ENCODE measurements at regions not wholly inside any gene's neighbourhood (a gene's known extent, or its start where the extent isn't known, plus 50 kb on each side); places are given as distances from the start of the nearest gene placed in this dataset.
"Not testable (repeated sequence)": the region's sequence is repeated elsewhere in the genome, so short reads cannot be mapped to it uniquely, and the experiment has no call there.

DNA sequence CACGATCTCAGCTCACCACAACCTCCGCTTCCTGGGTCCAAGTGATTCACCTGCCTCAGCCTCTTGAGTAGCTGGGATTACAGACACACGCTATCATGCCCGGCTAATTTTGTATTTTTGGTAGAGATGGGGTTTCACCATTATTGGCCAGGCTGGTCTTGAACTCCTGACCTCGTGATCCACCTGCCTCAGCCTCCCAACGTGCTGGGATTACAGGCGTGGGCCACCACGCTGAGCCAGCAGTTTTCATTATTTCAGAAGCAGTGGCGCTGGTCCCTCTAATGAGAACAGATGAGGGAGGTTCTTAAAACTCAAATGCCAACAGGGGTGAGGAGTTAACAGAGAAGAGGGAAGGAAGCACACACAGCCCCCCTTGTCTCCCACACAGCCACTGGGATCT is 98.7 kb downstream of the PTPRS start:
- H3K4me3 Mint-ChIP-seq; CTCF ChIA-PET; H3K27ac Mint-ChIP-seq; H3K36me3 Mint-ChIP-seq (ENCODE audit: low read depth); DNase-seq; H3K4me1 Mint-ChIP-seq (ENCODE audit: low read depth); intact Hi-C loops (cut with micrococcal nuclease); H3K27me3 Mint-ChIP-seq (ENCODE audit: low read depth); H3K9me3 Mint-ChIP-seq: not testable (repeated sequence)

DNA sequence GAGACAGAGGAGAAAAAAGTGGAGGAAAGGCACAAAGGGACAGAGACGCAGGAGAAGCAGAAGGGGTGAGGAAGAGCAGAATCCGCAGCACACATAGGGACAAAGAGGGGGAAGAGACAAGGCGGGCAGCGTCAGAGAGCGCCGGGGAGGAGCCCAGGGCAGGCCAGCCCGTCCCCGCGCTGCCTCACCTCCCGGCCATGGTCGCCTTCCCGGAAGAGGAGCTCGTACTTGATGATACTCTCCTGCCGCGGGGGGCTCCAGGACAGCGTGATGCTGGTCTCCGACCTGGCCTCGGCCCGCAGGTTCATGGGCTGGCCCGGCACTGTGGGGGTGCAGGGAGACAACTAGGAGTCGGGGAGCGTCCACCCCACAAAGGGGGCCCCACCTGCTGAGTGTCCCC is 100.6 kb downstream of the PTPRS start:
- Mint-ChIP-seq H3K4me1 (ENCODE audit: low read depth) (no peaks in the 10 kb centered on the region), H3K36me3 (ENCODE audit: low read depth) (no peaks in the 10 kb centered on the region), H3K27ac (no peak overlapping the region), H3K9me3 (no peaks in the 10 kb centered on the region), H3K4me3 (no peak overlapping the region), H3K27me3 (ENCODE audit: low read depth) (no peaks in the 10 kb centered on the region)
- intact Hi-C loops (cut with micrococcal nuclease) = no loop called here
- no peak for DNase-seq
- CTCF ChIA-PET = no interaction called here

DNA sequence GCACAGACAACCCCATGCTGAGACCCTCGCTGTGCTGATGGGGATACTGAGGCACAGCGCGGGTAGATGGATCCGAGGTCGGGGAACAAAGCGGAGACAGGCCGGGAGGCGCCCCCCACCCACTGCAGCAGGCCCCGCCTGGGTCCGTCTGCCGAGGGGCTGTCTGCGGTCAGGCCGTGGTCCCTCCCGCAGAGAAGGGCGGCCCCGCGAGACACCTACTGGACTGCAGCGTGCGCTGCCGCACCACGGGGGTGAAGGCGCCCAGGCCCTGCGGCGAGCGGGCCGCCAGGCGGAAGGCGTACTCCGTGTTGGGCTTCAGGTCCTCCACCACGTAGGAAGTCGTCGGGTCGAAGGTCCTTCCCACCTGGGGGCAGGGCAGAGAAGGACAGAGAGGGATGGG is 101.9 kb downstream of the PTPRS start:
- Mint-ChIP-seq H3K4me1 (ENCODE audit: low read depth) (no peaks in the 10 kb centered on the region), H3K27me3 (ENCODE audit: low read depth) (no peaks in the 10 kb centered on the region), H3K36me3 (ENCODE audit: low read depth) (no peaks in the 10 kb centered on the region), H3K27ac (no peak overlapping the region), H3K4me3 (no peak overlapping the region), H3K9me3 (no peaks in the 10 kb centered on the region)
- intact Hi-C loops (cut with micrococcal nuclease) = no loop called here
- CTCF ChIA-PET = no interaction called here
- DNase-seq = no peak

- intact Hi-C loops (cut with micrococcal nuclease) = no loop called here
- Mint-ChIP-seq H3K27ac (no peak overlapping the region), H3K36me3 (ENCODE audit: low read depth) (no peaks in the 10 kb centered on the region), H3K27me3 (ENCODE audit: low read depth) (no peaks in the 10 kb centered on the region), H3K4me1 (ENCODE audit: low read depth) (no peaks in the 10 kb centered on the region), H3K4me3 (no peak overlapping the region), H3K9me3 (no peaks in the 10 kb centered on the region)
- CTCF ChIA-PET = no interaction called here
- no peak for DNase-seq
Observed at GRCh38 chr19:5237939-5238480, 102.6 kb downstream of the PTPRS start.

GRCh38 chr19:5237190-5237780 is 103.3 kb downstream of the PTPRS start:
- CTCF ChIA-PET = no interaction called here
- DNase-seq = no peak
- no peaks in the 10 kb centered on the region for H3K9me3 Mint-ChIP-seq
- H3K27ac Mint-ChIP-seq = no peak overlapping the region
- intact Hi-C loops (cut with micrococcal nuclease) = no loop called here
- no peaks in the 10 kb centered on the region for H3K36me3 Mint-ChIP-seq (ENCODE audit: low read depth)
- H3K4me1 Mint-ChIP-seq (ENCODE audit: low read depth) = no peaks in the 10 kb centered on the region
- no peaks in the 10 kb centered on the region for H3K27me3 Mint-ChIP-seq (ENCODE audit: low read depth)
- H3K4me3 Mint-ChIP-seq = no peak overlapping the region

- CTCF ChIA-PET = no interaction called here
- Mint-ChIP-seq H3K4me3 (no peak overlapping the region), H3K36me3 (ENCODE audit: low read depth) (no peaks in the 10 kb centered on the region), H3K4me1 (ENCODE audit: low read depth) (no peaks in the 10 kb centered on the region), H3K27ac (no peak overlapping the region), H3K27me3 (ENCODE audit: low read depth) (no peaks in the 10 kb centered on the region), H3K9me3 (no peaks in the 10 kb centered on the region)
- intact Hi-C loops (cut with micrococcal nuclease) = no loop called here
- DNase-seq = no peak
Observed at GRCh38 chr19:5235458-5236219, 105.0 kb downstream of the PTPRS start.

DNA sequence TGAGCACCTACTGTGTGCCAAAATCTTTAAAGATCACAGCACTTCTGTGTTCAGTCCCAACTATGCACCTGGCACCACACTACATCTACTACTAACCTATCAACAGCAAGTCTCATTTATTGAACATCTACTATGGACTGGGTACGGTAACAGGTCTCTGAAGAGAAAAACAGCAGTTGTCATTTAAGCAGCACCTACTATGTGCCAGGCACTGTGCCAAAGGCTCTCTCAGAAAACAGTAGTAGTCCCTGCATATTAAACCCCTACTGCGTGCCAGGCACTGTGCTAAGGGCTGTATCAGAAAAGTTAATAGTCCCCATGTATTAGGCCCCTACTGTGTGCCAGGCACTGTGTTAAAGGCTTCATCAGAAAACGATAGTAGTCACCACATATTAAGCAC is 106.2 kb downstream of the PTPRS start:
- Mint-ChIP-seq H3K36me3 (ENCODE audit: low read depth) (no peaks in the 10 kb centered on the region), H3K9me3 (no peaks in the 10 kb centered on the region)

GRCh38 chr19:5232798-5233505 is 107.7 kb downstream of the PTPRS start:
- Mint-ChIP-seq H3K27me3 (ENCODE audit: low read depth) (peaks cover 12% of the 10 kb centered on the region), H3K4me3 (no peak overlapping the region), H3K36me3 (ENCODE audit: low read depth) (no peaks in the 10 kb centered on the region), H3K27ac (no peak overlapping the region), H3K4me1 (ENCODE audit: low read depth) (peaks cover 6% of the 10 kb centered on the region), H3K9me3 (no peaks in the 10 kb centered on the region)
- no peak for DNase-seq
- intact Hi-C loops (cut with micrococcal nuclease) = no loop called here
- CTCF ChIA-PET = no interaction called here

More for the DNA sequence above, 106.2 kb downstream of the PTPRS start:
- CTCF ChIA-PET = no interaction called here
- DNase-seq = no peak
- Mint-ChIP-seq H3K4me3 (no peak overlapping the region), H3K4me1 (ENCODE audit: low read depth) (no peaks in the 10 kb centered on the region), H3K27ac (no peak overlapping the region), H3K27me3 (ENCODE audit: low read depth) (peaks cover 4% of the 10 kb centered on the region)
- intact Hi-C loops (cut with micrococcal nuclease) = no loop called here

- intact Hi-C loops (cut with micrococcal nuclease) = no loop called here
- CTCF ChIA-PET = no interaction called here
- no peaks in the 10 kb centered on the region for H3K9me3 Mint-ChIP-seq
Observed at GRCh38 chr19:5231857-5232678, 108.5 kb downstream of the PTPRS start.

GRCh38 chr19:5230730-5231555 is 109.7 kb downstream of the PTPRS start:
- Mint-ChIP-seq H3K4me1 (ENCODE audit: low read depth) (peaks cover 6% of the 10 kb centered on the region), H3K4me3 (no peak overlapping the region), H3K9me3 (no peaks in the 10 kb centered on the region), H3K27me3 (ENCODE audit: low read depth) (peaks cover 15% of the 10 kb centered on the region), H3K36me3 (ENCODE audit: low read depth) (no peaks in the 10 kb centered on the region), H3K27ac (no peak overlapping the region)
- CTCF ChIA-PET = no interaction called here
- intact Hi-C loops (cut with micrococcal nuclease) = no loop called here
- DNase-seq = no peak

More at GRCh38 chr19:5231857-5232678, 108.5 kb downstream of the PTPRS start:
- peaks cover 15% of the 10 kb centered on the region for H3K27me3 Mint-ChIP-seq (ENCODE audit: low read depth)
- no peak overlapping the region for H3K4me3 Mint-ChIP-seq
- no peak overlapping the region for H3K27ac Mint-ChIP-seq
- H3K4me1 Mint-ChIP-seq (ENCODE audit: low read depth) = peaks cover 6% of the 10 kb centered on the region
- no peaks in the 10 kb centered on the region for H3K36me3 Mint-ChIP-seq (ENCODE audit: low read depth)
- no peak for DNase-seq

GRCh38 chr19:5229778-5230335 is 110.8 kb downstream of the PTPRS start:
- intact Hi-C loops (cut with micrococcal nuclease) = no loop called here
- Mint-ChIP-seq H3K4me3 (no peak overlapping the region), H3K36me3 (ENCODE audit: low read depth) (no peaks in the 10 kb centered on the region), H3K27ac (no peak overlapping the region), H3K27me3 (ENCODE audit: low read depth) (peaks cover 15% of the 10 kb centered on the region), H3K9me3 (no peaks in the 10 kb centered on the region), H3K4me1 (ENCODE audit: low read depth) (peaks cover 6% of the 10 kb centered on the region)
- CTCF ChIA-PET = no interaction called here
- DNase-seq = no peak
